ENCODE measurements at regions not wholly inside any gene's neighbourhood (a gene's known extent, or its start where the extent isn't known, plus 50 kb on each side); places are given as distances from the start of the nearest gene placed in this dataset.

DNA sequence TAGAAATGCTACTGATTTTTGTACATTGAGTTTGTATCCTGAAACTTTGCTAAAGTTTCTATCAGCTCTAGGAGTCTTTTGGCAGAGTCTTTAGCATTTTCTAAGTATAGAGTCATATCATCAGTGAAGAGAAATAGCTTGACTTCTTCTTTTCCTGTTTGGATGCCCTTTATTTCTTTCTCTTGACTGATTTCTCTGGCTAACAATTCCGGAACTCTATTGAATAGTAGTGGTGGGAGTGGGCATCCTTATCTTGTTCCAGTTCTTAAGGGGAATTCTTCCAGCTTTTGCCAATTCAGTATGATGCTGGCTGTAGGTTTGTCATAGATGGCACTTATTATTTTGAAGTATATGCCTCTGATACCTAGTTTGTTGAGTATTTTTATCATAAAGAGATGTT, 197.7 kb downstream of the AASDHPPT start:
- no peaks in the 10 kb centered on the region for H3K9me3 Mint-ChIP-seq (ENCODE audit: unreplicated experiment)
- no peak overlapping the region for H3K4me3 Mint-ChIP-seq (ENCODE audit: unreplicated experiment)
- H3K27me3 Mint-ChIP-seq (ENCODE audit: unreplicated experiment), result peaks cover 2% of the 10 kb centered on the region
- H3K36me3 Mint-ChIP-seq (ENCODE audit: low read depth, unreplicated experiment), result no peaks in the 10 kb centered on the region
- no peaks in the 10 kb centered on the region for H3K4me1 Mint-ChIP-seq (ENCODE audit: unreplicated experiment)
- DNase-seq (ENCODE audit: low spot score), result no peak
- TF ChIP-seq, protein P1, sequence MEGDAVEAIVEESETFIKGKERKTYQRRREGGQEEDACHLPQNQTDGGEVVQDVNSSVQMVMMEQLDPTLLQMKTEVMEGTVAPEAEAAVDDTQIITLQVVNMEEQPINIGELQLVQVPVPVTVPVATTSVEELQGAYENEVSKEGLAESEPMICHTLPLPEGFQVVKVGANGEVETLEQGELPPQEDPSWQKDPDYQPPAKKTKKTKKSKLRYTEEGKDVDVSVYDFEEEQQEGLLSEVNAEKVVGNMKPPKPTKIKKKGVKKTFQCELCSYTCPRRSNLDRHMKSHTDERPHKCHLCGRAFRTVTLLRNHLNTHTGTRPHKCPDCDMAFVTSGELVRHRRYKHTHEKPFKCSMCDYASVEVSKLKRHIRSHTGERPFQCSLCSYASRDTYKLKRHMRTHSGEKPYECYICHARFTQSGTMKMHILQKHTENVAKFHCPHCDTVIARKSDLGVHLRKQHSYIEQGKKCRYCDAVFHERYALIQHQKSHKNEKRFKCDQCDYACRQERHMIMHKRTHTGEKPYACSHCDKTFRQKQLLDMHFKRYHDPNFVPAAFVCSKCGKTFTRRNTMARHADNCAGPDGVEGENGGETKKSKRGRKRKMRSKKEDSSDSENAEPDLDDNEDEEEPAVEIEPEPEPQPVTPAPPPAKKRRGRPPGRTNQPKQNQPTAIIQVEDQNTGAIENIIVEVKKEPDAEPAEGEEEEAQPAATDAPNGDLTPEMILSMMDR (IDR thresholded peaks at IDR 0.05; ENCODE audit: unreplicated experiment), result no peak
- no peak overlapping the region for H3K27ac Mint-ChIP-seq (ENCODE audit: unreplicated experiment)

DNA sequence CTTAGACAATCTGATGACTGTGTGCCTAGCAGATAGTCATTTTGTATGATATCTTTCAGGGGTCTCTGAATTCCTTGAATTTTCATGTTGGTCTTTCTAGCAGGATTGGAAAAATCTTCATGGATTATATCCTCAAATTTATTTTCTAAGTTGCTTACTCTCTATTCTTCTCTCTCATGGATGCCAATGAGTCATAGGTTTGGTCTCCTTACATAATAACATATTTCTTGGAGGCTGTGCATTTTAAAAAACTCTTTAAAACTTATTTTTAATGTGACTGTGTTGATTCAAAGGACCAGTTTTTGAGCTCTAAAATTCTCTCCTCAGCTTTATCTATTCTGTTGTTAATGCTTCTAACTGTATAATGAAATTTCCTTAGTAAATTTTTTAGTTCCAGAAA, 198.7 kb downstream of the AASDHPPT start:
- H3K27ac Mint-ChIP-seq (ENCODE audit: unreplicated experiment), result no peak overlapping the region
- TF ChIP-seq, protein P1 (IDR thresholded peaks at IDR 0.05; ENCODE audit: unreplicated experiment), result no peak
- no peaks in the 10 kb centered on the region for H3K36me3 Mint-ChIP-seq (ENCODE audit: low read depth, unreplicated experiment)

GRCh38 chr11:106276859-106277436, 199.5 kb downstream of the AASDHPPT start:
- TF ChIP-seq, protein P1 (IDR thresholded peaks at IDR 0.05; ENCODE audit: unreplicated experiment), result no peak

More for the DNA sequence above, 198.7 kb downstream of the AASDHPPT start:
- Mint-ChIP-seq H3K27me3 (ENCODE audit: unreplicated experiment) (no peaks in the 10 kb centered on the region), H3K4me3 (ENCODE audit: unreplicated experiment) (no peak overlapping the region), H3K9me3 (ENCODE audit: unreplicated experiment) (no peaks in the 10 kb centered on the region), H3K4me1 (ENCODE audit: unreplicated experiment) (no peaks in the 10 kb centered on the region)
- DNase-seq (ENCODE audit: low spot score), result no peak

DNA sequence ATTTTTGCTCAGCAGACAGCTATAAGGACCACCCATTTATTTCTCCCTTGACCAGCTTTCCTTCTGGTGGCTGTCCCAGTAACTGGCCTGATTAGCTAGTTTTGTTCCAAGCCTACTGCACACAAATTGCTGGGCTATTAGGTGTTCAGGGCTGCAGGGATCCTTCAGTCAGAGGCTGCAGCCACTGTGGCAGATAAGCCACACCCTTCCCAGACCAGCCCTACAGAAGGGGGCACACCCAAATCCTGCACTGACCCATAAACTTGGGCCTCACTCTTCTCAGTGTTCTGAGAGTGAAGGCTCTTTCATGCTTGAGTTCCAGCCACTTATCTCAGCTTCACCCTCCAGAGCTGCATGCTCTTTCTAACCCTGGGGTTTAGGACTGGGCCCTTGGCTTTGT, 200.0 kb downstream of the AASDHPPT start:
- no peak for DNase-seq (ENCODE audit: low spot score)
- TF ChIP-seq, protein P1 (IDR thresholded peaks at IDR 0.05; ENCODE audit: unreplicated experiment), result no peak
- Mint-ChIP-seq H3K4me3 (ENCODE audit: unreplicated experiment) (no peak overlapping the region), H3K27ac (ENCODE audit: unreplicated experiment) (no peak overlapping the region), H3K36me3 (ENCODE audit: low read depth, unreplicated experiment) (no peaks in the 10 kb centered on the region), H3K4me1 (ENCODE audit: unreplicated experiment) (no peaks in the 10 kb centered on the region), H3K9me3 (ENCODE audit: unreplicated experiment) (no peaks in the 10 kb centered on the region), H3K27me3 (ENCODE audit: unreplicated experiment) (no peaks in the 10 kb centered on the region)

More at GRCh38 chr11:106276859-106277436, 199.5 kb downstream of the AASDHPPT start:
- Mint-ChIP-seq H3K4me3 (ENCODE audit: unreplicated experiment) (no peak overlapping the region), H3K9me3 (ENCODE audit: unreplicated experiment) (no peaks in the 10 kb centered on the region), H3K27me3 (ENCODE audit: unreplicated experiment) (no peaks in the 10 kb centered on the region), H3K36me3 (ENCODE audit: low read depth, unreplicated experiment) (no peaks in the 10 kb centered on the region), H3K4me1 (ENCODE audit: unreplicated experiment) (no peaks in the 10 kb centered on the region), H3K27ac (ENCODE audit: unreplicated experiment) (no peak overlapping the region)
- DNase-seq (ENCODE audit: low spot score), result no peak

- no peak for DNase-seq (ENCODE audit: low spot score)
- no peaks in the 10 kb centered on the region for H3K36me3 Mint-ChIP-seq (ENCODE audit: low read depth, unreplicated experiment)
- H3K27me3 Mint-ChIP-seq (ENCODE audit: unreplicated experiment), result no peaks in the 10 kb centered on the region
- H3K4me3 Mint-ChIP-seq (ENCODE audit: unreplicated experiment), result no peak overlapping the region
- TF ChIP-seq, protein P1 (IDR thresholded peaks at IDR 0.05; ENCODE audit: unreplicated experiment), result no peak
- no peaks in the 10 kb centered on the region for H3K4me1 Mint-ChIP-seq (ENCODE audit: unreplicated experiment)
- H3K27ac Mint-ChIP-seq (ENCODE audit: unreplicated experiment), result no peak overlapping the region
- no peaks in the 10 kb centered on the region for H3K9me3 Mint-ChIP-seq (ENCODE audit: unreplicated experiment)
These were observed 200.9 kb downstream of the AASDHPPT start for GRCh38 chr11:106278391-106278790.

Data from endothelial cell (in vitro differentiated cells).